GM18868 (cell line): ENCODE measurements at regions not wholly inside any gene's neighbourhood (a gene's known extent, or its start where the extent isn't known, plus 50 kb on each side); places are given as distances from the start of the nearest gene placed in this dataset.
"Not testable (repeated sequence)": the region's sequence is repeated elsewhere in the genome, so short reads cannot be mapped to it uniquely, and the experiment has no call there.

Source experiments
- ATAC-seq: cut with Tn5 transposase; IDR thresholded peaks from one replicate; pipeline ENCODE4 v1.9.1; 2021; ENCODE audit warnings: mild to moderate bottlenecking, moderate library complexity; ENCODE audit not compliant: unreplicated experiment

- no peak for ATAC-seq
Observed at GRCh38 chr9:24897826-24898225, 352.1 kb upstream of the IZUMO3 start.

DNA sequence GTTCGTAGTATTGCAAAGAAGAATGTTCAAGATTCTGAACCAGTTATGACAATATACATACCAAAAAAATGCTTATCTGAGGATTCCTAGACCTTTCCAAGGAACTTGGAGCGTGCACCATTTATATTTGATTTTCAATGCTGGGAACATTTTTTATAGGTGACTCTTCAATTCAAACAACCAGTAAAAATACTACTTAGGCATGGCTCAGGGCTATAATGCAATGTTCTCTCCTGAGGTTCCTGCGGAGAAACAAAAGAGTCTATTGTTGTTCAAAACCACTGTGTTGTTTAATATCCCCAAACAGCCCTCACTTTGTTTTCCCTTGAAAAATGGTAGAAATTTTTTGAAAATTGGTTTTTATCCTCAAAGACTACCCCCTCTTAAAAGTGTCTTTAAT lies 335.7 kb upstream of the IZUMO3 start:
- ATAC-seq = no peak

DNA sequence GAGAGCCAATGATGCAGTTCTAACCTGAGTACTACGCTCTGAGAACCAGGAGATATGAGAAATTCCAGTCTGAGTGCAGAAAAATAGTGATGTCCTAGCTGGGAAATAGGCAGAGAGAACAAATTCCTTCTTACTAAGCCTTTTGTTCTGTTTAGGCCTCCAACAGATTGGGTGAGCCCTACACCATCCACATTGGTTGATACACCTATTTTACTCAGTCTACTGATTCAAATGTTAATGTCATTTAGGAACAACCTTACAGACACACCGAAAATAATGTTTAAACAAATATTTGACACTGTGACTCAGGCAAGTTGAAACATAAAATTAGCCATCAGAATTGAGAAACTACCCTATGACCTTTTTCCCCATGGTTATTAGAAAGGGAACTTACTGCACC lies 333.9 kb upstream of the IZUMO3 start:
- ATAC-seq = no peak

- not testable (repeated sequence) for ATAC-seq
Observed at GRCh38 chr9:24856601-24857000, 310.9 kb upstream of the IZUMO3 start.

DNA sequence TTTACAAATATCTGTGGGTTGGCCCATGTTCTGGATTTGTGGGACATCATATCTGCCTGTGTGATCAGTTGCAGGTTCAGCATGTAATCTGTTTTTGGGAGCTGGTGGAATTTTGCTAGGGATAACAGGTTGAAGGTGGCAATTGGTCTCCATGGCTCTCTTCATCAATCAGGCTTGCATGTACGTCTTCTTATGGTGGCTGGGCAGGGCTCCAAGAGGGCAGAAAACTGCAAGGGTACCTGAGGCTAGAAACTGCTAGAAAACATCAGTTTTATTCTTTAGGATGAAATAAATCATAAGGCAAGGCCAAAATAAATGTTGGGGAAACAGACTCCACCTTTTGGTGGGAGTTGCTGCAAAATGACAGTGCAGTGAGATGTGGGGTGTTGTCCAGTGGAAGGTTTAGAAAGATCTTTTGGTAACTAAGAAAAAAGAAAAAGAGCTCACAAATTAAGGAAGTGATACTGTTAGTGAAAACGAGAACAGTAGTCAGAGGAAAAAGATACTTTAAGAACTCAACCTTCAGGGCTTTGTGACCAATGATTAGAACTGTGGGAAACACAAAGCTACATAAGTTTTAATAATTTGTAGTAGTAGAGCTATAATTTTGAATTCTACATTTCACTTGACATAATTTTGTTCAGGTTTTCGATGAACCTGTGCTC lies 300.7 kb upstream of the IZUMO3 start:
- ATAC-seq = peak; percentile 88

GRCh38 chr9:24844217-24844616 lies 298.5 kb upstream of the IZUMO3 start:
- no peak for ATAC-seq

GRCh38 chr9:24841993-24842392 lies 296.3 kb upstream of the IZUMO3 start:
- no peak for ATAC-seq

GRCh38 chr9:24832307-24832706 lies 286.6 kb upstream of the IZUMO3 start:
- ATAC-seq = no peak

DNA sequence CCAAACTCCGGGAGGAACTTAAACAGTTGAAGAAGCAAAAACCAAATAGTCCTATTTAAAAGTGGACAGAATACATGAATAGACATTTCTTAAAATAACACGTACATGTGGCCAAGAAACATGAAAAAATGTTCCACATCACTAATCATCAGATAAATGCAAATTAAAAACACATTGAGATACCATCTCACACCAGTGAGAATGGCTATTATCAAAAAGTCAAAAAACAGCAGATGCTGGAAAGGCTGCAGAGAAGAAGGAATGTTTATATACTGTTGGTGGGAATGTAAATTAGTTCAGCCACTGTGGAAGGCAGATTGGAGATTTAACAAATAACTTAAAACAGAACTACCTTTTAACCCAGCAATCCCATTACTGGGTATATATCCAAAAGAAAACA lies 283.0 kb upstream of the IZUMO3 start:
- no peak for ATAC-seq

GRCh38 chr9:24824607-24825006 lies 278.9 kb upstream of the IZUMO3 start:
- no peak for ATAC-seq

DNA sequence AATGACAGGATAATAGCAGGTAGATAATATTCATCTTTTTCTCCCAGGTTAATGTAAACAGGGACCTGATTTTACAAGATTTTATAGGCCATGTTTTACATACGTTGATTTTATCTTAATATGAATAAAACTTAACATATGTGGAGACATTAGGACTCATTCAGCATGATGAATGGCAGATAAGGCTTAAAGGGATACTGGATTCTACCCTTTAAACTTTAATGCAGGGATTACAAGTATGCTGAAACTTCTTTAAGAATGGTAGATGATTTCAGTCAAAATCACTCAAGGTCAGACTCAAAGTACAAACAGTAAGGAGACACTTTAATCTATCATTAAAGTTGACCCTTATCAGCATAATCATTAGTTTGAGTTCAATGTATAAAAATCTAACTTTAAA lies 274.5 kb upstream of the IZUMO3 start:
- ATAC-seq = no peak

GRCh38 chr9:24817756-24818155 lies 272.1 kb upstream of the IZUMO3 start:
- ATAC-seq = no peak

DNA sequence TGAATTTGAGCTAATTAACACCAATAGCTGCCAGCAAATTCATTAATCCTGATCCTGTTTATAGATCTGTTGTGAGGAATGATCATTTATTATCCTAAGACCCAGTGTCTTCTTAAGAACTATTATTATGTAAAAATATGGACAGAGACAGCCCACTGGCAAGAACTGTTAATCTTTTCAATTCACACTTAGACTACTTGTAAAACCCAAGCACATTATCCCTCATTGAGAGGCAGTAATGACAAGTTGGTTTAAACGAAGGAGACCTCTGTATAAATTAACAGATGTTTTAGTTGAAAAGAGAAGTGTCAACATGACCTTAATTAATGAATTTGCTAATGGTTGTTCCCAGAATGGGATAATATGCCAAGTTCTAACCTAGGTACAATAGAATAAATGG lies 270.3 kb upstream of the IZUMO3 start:
- no peak for ATAC-seq

DNA sequence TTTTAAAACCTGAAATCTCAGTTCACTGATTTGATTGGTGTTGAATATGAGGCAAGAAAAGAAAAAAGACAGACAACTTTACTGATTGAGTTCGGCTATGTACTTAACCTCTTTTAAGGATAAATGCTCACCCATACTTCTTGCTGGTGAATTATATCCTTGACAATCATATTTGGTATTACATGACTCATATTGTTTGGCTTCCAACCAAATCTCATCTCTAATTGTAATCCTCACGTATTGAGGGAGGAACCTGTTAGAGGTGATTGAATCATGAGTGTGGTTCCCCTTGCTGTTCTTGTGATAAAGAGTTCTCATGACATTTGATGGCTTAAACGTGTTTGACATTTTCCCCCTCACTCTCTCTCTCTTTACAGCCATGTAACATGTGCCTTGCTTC lies 255.6 kb upstream of the IZUMO3 start:
- ATAC-seq = no peak

GRCh38 chr9:24793787-24794186 lies 248.1 kb upstream of the IZUMO3 start:
- no peak for ATAC-seq

GRCh38 chr9:24776226-24776625 lies 230.5 kb upstream of the IZUMO3 start:
- no peak for ATAC-seq

GRCh38 chr9:24774199-24774598 lies 228.5 kb upstream of the IZUMO3 start:
- ATAC-seq = not testable (repeated sequence)

- no peak for ATAC-seq
Observed at GRCh38 chr9:24766081-24766480, 220.4 kb upstream of the IZUMO3 start.

- ATAC-seq = no peak
Observed at GRCh38 chr9:24765025-24765756, 219.5 kb upstream of the IZUMO3 start.

DNA sequence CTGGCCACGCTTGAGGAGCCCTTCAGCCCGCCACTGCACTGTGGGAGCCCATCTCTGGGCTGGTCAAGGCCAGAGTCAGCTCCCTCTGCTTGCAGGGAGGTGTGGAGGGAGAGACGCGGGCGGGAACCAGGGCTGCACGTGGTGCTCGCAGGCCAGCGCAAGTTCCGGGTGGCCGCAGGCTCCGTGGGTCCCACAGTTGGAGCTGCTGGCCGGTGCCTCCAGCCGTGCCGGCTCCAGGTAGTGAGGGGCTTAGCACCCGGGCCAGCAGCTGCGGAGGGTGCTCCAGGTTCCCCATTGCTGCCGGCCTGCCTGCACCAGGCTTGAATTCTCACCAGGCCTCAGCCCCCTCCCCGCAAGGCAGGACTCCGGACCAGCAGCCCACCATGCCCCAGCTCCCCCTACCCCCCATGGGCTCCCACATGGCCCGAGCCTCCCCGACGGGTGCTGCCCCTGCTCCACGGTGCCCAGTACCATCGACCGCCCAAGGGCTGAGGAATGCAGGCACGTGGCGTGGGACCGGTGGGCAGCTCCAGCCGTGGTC lies 192.8 kb upstream of the IZUMO3 start:
- ATAC-seq = no peak

GRCh38 chr9:24731754-24732153 lies 186.1 kb upstream of the IZUMO3 start:
- no peak for ATAC-seq

- ATAC-seq = no peak
Observed at GRCh38 chr9:24721621-24722020, 175.9 kb upstream of the IZUMO3 start.
